CD4-positive, CD25-positive, alpha-beta regulatory T cell (primary cell): ENCODE measurements at regions not wholly inside any gene's neighbourhood (a gene's known extent, or its start where the extent isn't known, plus 50 kb on each side); places are given as distances from the start of the nearest gene placed in this dataset.

Experiments
- ATAC-seq, 2 donors: fragments of 150-1000 bp; cut with Tn5 transposase; one replicate each; pipeline ENCODE4 v1.10.0; 2021; ENCODE audit warnings: low read depth in 2 of 2, moderate number of reproducible peaks in 2 of 2, moderate library complexity in 1 of 2
- DNase-seq, 3 donors: peaks; one replicate each; pipeline versions ENCODE4 v3.0.0 to v3.0.0-alpha.2; 2012 to 2022; ENCODE audit warnings: mixed read lengths in 1 of 3
- H3K27ac ChIP-seq: one replicate; pipeline ENCODE4 v1.7.0; 2013; ENCODE audit warnings: mild to moderate bottlenecking, low read length; ENCODE audit not compliant: insufficient read depth, poor library complexity, severe bottlenecking
- H3K27me3 ChIP-seq: one replicate; pipeline ENCODE4 v1.7.0; 2013; ENCODE audit warnings: low read length; ENCODE audit not compliant: control insufficient read depth, insufficient read depth
- H3K36me3 ChIP-seq: one replicate; pipeline ENCODE4 v1.7.0; 2013; ENCODE audit warnings: mild to moderate bottlenecking, low read length, moderate library complexity; ENCODE audit not compliant: control insufficient read depth, insufficient read depth
- H3K4me1 ChIP-seq: 2 replicates; pipeline ENCODE4 v1.7.0; 2013; ENCODE audit warnings: mild to moderate bottlenecking, low read length; ENCODE audit not compliant: insufficient read depth, control insufficient read depth, poor library complexity, severe bottlenecking
- H3K4me3 ChIP-seq: one replicate; pipeline ENCODE4 v1.7.0; 2013; ENCODE audit warnings: low read depth, mild to moderate bottlenecking, low read length, moderate library complexity
- H3K9me3 ChIP-seq, 2 experiments: 1 replicate in 1 of 2; 2 replicates in 1 of 2; pipeline ENCODE4 v1.7.0; 2013; ENCODE audit warnings: low read length in 2 of 2, mild to moderate bottlenecking in 1 of 2, moderate library complexity in 1 of 2; ENCODE audit not compliant: control insufficient read depth in 2 of 2
- H3K27ac Mint-ChIP-seq, 3 donors: one replicate each; pipeline ENCODE4 v1.8.0; 2020 to 2022; ENCODE audit warnings: mild to moderate bottlenecking in 3 of 3, mixed read lengths in 3 of 3, moderate library complexity in 2 of 3
- H3K27me3 Mint-ChIP-seq: one replicate; pipeline ENCODE4 v1.8.0; 2022; ENCODE audit warnings: mild to moderate bottlenecking, mixed read lengths
- H3K36me3 Mint-ChIP-seq: one replicate; pipeline ENCODE4 v1.8.0; 2020; ENCODE audit warnings: mixed read lengths
- H3K4me1 Mint-ChIP-seq, 4 donors: one replicate each; pipeline ENCODE4 v1.8.0; 2020 to 2022; ENCODE audit warnings: mixed read lengths in 4 of 4, mild to moderate bottlenecking in 1 of 4
- H3K4me3 Mint-ChIP-seq, 4 donors: one replicate each; pipeline ENCODE4 v1.8.0; 2020 to 2022; ENCODE audit warnings: mild to moderate bottlenecking in 4 of 4, mixed read lengths in 4 of 4, moderate library complexity in 3 of 4
- H3K9me3 Mint-ChIP-seq, 7 donors: one replicate each; pipeline ENCODE4 v1.8.0; 2020 to 2022; ENCODE audit warnings: mixed read lengths in 7 of 7, mild to moderate bottlenecking in 3 of 7, moderate library complexity in 2 of 7

DNA sequence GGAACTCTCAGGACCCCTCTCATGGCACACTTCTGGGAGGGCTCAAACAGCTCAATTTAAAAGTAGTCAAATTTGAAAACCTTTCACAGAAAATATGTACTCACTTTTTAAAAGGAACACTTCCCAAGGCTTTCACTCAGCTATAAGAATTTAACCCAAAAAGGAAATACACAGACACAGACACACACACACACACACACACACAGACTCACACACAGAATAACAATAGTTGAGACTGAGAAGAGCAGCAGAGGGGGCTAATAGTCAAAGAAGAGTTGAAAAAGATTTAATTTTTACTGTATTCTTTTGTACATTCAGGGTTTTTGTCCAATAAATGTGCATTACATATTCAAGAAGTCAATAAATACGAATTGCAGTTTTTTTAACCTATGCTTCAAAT is 211.4 kb downstream of the HACE1 start:
- no peak overlapping the region for H3K27ac ChIP-seq
- H3K36me3 ChIP-seq: no peaks in the 10 kb centered on the region
- H3K4me1 ChIP-seq: no peaks in the 10 kb centered on the region
- H3K4me3 ChIP-seq: no peak overlapping the region
- peaks cover 0 to 3% (median 0%) of the 10 kb centered on the region in 7 donors for H3K9me3 Mint-ChIP-seq
- H3K4me1 Mint-ChIP-seq: peaks cover 0 to 2% (median 0%) of the 10 kb centered on the region in 4 donors
- no peaks in the 10 kb centered on the region for H3K27me3 Mint-ChIP-seq
- no peak overlapping the region for H3K4me3 Mint-ChIP-seq
- DNase-seq: no peak
- H3K27me3 ChIP-seq: no peaks in the 10 kb centered on the region
- no peak for ATAC-seq
- H3K36me3 Mint-ChIP-seq: no peaks in the 10 kb centered on the region
- no peaks in the 10 kb centered on the region for H3K9me3 ChIP-seq
- no peak overlapping the region for H3K27ac Mint-ChIP-seq

DNA sequence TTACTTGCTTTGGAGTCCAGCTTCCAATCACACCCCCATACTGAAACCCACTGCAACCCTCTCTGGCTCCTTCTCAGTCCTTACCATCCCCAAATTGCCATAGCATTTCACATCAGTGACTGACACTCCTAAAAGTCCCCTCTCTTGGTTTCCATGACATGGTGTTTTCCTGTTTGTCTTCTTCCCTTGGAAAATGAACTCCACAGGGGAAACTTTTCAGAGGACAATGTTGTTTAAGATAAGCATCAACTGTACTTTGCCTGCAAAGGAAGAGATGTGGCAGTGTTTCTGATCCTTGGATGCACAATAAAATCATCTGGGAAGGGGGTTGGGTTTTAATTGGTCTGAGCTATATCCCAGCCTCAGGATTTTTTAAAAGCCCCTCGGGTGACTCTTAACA is 214.9 kb downstream of the HACE1 start:
- H3K27ac ChIP-seq: no peak overlapping the region
- no peaks in the 10 kb centered on the region for H3K9me3 ChIP-seq
- DNase-seq (no peak), ATAC-seq (no peak)
- H3K36me3 ChIP-seq: no peaks in the 10 kb centered on the region
- Mint-ChIP-seq H3K4me3 (no peak overlapping the region), H3K27me3 (no peaks in the 10 kb centered on the region), H3K4me1 (peaks cover 0 to 5% (median 0%) of the 10 kb centered on the region in 4 donors), H3K9me3 (peaks cover 0 to 2% (median 0%) of the 10 kb centered on the region in 7 donors), H3K36me3 (no peaks in the 10 kb centered on the region), H3K27ac (no peak overlapping the region)
- H3K4me1 ChIP-seq: no peaks in the 10 kb centered on the region
- H3K27me3 ChIP-seq: no peaks in the 10 kb centered on the region
- H3K4me3 ChIP-seq: no peak overlapping the region

DNA sequence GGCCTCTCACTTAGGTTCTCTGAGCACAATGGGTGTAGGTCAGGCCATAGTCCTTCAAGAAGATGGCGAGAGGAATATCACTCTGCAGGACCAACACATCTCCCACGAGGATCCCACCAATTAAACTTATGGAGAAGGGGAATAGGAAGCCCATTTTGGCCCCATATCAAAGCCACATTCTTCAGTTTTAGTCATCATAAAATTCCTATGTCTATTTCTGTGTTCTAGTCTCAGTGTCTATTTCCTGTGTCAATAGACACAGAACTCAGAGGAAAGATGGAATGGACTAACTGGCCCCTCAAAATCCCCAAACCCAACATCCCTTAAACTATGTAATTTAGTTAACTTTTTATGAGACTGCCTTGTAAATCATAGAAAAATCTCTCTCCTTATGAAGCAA is 216.8 kb downstream of the HACE1 start:
- no peak for DNase-seq
- Histone ChIP-seq H3K36me3 (no peaks in the 10 kb centered on the region), H3K4me1 (no peaks in the 10 kb centered on the region), H3K27me3 (peaks cover 4% of the 10 kb centered on the region), H3K9me3 (no peaks in the 10 kb centered on the region), H3K27ac (no peak overlapping the region), H3K4me3 (no peak overlapping the region)
- no peak for ATAC-seq
- H3K36me3 Mint-ChIP-seq: no peaks in the 10 kb centered on the region
- no peak overlapping the region for H3K27ac Mint-ChIP-seq
- H3K27me3 Mint-ChIP-seq: no peaks in the 10 kb centered on the region
- H3K9me3 Mint-ChIP-seq: peaks cover 0 to 1% (median 0%) of the 10 kb centered on the region in 7 donors
- peaks cover 0 to 5% (median 0%) of the 10 kb centered on the region in 4 donors for H3K4me1 Mint-ChIP-seq
- H3K4me3 Mint-ChIP-seq: no peak overlapping the region

DNA sequence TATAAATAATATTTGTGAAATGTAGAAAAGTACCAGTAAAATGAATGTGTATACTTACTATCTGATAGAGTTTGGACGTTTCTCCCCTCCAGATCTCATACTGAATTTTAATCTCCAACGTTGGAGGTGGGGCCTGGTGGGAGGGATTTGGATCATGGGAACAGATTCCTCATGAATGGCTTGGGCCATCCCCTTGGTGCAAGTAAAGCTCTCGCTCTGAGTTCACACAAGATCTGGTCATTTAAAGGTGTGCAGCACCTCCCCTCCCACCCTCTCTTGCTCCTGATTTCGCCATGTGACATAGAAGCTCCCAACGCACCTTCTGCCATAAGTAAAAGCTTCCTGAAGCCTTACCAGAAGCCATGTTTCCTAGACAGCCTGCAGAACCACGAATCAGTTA is 219.0 kb downstream of the HACE1 start:
- no peaks in the 10 kb centered on the region for H3K36me3 Mint-ChIP-seq
- H3K4me1 Mint-ChIP-seq: peaks cover 0 to 5% (median 0%) of the 10 kb centered on the region in 4 donors
- H3K27me3 Mint-ChIP-seq: no peaks in the 10 kb centered on the region
- H3K27ac Mint-ChIP-seq: no peak overlapping the region
- Histone ChIP-seq H3K4me1 (no peaks in the 10 kb centered on the region), H3K27me3 (peaks cover 4% of the 10 kb centered on the region), H3K36me3 (no peaks in the 10 kb centered on the region), H3K27ac (no peak overlapping the region), H3K9me3 (no peaks in the 10 kb centered on the region), H3K4me3 (no peak overlapping the region)
- ATAC-seq: no peak
- DNase-seq: no peak
- H3K4me3 Mint-ChIP-seq: no peak overlapping the region
- H3K9me3 Mint-ChIP-seq: peaks cover 0 to 1% (median 0%) of the 10 kb centered on the region in 7 donors

DNA sequence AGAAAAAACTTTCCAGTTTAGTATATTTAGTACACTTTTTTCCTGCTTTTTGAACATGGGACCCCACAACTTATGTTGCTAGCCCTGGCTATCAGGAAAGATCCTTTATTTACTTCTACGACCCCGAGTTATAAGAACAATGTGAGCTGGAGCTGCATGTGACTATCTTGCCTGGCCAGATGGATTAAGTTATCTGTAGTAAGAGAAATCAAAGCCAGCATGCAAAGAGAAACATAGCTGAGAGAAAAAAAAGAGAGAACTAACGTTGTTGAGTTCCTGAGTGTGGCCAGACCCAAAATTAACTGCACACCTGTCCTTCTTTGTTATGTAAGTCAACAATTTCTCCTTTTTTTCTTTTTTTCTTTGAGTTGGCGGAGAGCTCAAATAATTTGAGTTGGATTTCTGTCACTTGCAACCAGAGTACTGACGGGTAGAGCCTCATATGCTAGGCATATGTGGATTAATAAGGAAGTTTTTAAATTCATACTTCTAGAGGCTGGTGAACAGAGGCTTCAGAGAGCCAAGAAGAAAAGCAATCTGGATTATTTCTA is 219.5 kb downstream of the HACE1 start:
- no peak for ATAC-seq
- Mint-ChIP-seq H3K27me3 (no peaks in the 10 kb centered on the region), H3K27ac (no peak overlapping the region), H3K4me1 (peaks cover 0 to 5% (median 0%) of the 10 kb centered on the region in 4 donors), H3K9me3 (peaks cover 0 to 1% (median 0%) of the 10 kb centered on the region in 7 donors), H3K4me3 (no peak overlapping the region), H3K36me3 (no peaks in the 10 kb centered on the region)
- Histone ChIP-seq H3K36me3 (no peaks in the 10 kb centered on the region), H3K27me3 (peaks cover 4% of the 10 kb centered on the region), H3K4me1 (no peaks in the 10 kb centered on the region), H3K9me3 (no peaks in the 10 kb centered on the region), H3K27ac (no peak overlapping the region), H3K4me3 (no peak overlapping the region)
- no peak for DNase-seq

DNA sequence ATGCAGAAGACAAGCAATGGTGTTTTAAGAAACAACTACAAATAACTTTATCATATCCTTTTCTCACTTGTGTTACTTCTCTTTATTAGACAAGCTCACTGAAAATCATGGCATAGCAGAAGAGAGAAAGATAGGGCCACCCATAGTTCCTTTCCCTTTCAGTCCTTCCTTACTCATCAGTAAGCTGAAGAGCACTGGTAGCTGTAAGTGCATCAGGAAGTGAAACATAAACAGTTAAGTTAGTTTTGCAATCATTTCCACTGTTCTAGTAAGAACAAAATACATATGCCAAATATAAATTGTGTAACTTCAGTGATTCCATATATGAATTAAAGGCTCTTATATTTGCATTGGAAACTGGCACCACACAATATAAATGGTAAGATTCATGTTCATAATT is 220.1 kb downstream of the HACE1 start:
- DNase-seq: no peak
- no peaks in the 10 kb centered on the region for H3K36me3 Mint-ChIP-seq
- Histone ChIP-seq H3K4me3 (no peak overlapping the region), H3K36me3 (no peaks in the 10 kb centered on the region), H3K9me3 (no peaks in the 10 kb centered on the region), H3K4me1 (no peaks in the 10 kb centered on the region), H3K27me3 (peaks cover 4% of the 10 kb centered on the region), H3K27ac (no peak overlapping the region)
- no peak overlapping the region for H3K4me3 Mint-ChIP-seq
- H3K27ac Mint-ChIP-seq: no peak overlapping the region
- H3K4me1 Mint-ChIP-seq: peaks cover 0 to 5% (median 0%) of the 10 kb centered on the region in 4 donors
- ATAC-seq: no peak
- H3K27me3 Mint-ChIP-seq: no peaks in the 10 kb centered on the region
- peaks cover 0 to 1% (median 0%) of the 10 kb centered on the region in 7 donors for H3K9me3 Mint-ChIP-seq

DNA sequence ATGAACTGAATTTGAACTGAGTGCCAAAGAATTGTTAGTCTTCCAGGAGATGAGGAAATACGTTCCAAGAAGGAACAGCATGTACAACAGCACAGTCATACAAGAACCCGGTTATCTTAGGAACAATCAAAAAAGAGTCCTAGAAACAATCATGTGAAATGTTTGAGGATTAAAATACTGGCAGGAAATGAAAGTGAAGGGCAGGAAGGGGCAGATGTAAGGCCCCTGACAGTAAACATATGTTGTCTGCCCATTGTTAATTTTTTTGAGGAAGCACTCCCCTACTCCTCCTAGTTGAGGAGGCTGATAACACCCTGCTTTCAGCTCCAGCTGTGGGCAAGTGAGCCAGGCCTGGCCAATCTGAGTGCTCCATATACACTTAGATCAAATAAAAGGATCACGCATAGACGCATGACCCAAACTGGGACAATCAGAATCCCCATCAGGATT is 220.9 kb downstream of the HACE1 start:
- Histone ChIP-seq H3K9me3 (no peaks in the 10 kb centered on the region), H3K36me3 (no peaks in the 10 kb centered on the region), H3K27ac (no peak overlapping the region), H3K27me3 (peaks cover 4% of the 10 kb centered on the region), H3K4me3 (no peak overlapping the region), H3K4me1 (no peaks in the 10 kb centered on the region)
- DNase-seq (no peak), ATAC-seq (no peak)
- Mint-ChIP-seq H3K9me3 (peaks cover 0 to 1% (median 0%) of the 10 kb centered on the region in 7 donors), H3K36me3 (no peaks in the 10 kb centered on the region), H3K4me3 (no peak overlapping the region), H3K4me1 (peaks cover 0 to 5% (median 0%) of the 10 kb centered on the region in 4 donors), H3K27me3 (no peaks in the 10 kb centered on the region), H3K27ac (no peak overlapping the region)

DNA sequence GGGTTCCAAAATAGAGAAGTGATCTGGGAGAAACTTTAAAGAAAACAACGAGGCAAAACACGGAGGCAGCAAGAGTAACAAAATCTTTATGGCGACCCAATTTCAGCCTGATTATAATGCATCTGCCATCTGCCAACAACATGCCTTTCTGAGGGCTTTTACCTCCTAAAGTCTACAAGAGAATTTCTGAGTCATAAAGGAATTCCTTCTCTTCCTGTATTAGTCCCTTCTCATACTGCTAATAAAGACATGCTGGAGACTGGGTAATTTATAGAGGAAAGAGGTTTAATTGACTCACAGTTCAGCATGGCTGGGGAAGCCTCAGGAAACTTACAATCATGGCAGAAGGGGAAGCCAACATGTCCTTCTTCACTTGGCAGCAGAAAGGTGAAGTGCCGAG is 226.6 kb downstream of the HACE1 start:
- ATAC-seq (no peak), DNase-seq (no peak)
- Histone ChIP-seq H3K4me3 (no peak overlapping the region), H3K27ac (no peak overlapping the region), H3K27me3 (no peaks in the 10 kb centered on the region), H3K36me3 (no peaks in the 10 kb centered on the region), H3K4me1 (no peaks in the 10 kb centered on the region), H3K9me3 (no peaks in the 10 kb centered on the region)
- no peak overlapping the region for H3K4me3 Mint-ChIP-seq
- H3K27me3 Mint-ChIP-seq: peaks cover 6% of the 10 kb centered on the region
- H3K4me1 Mint-ChIP-seq: no peaks in the 10 kb centered on the region
- H3K27ac Mint-ChIP-seq: peak overlapping the region in 1 of 3 donors; percentile 22
- peaks cover 0 to 3% (median 0%) of the 10 kb centered on the region in 7 donors for H3K9me3 Mint-ChIP-seq
- H3K36me3 Mint-ChIP-seq: no peaks in the 10 kb centered on the region
